Ascending aorta (tissue), 2 donors: ENCODE measurements at regions not wholly inside any gene's neighbourhood (a gene's known extent, or its start where the extent isn't known, plus 50 kb on each side); places are given as distances from the start of the nearest gene placed in this dataset.

ENCODE experiments used
- DNase-seq, 2 donors: peaks; one replicate each; pipeline ENCODE4 v3.0.0-alpha.2; 2019; ENCODE audit warnings: low spot score in 2 of 2
- H3K27ac ChIP-seq, 2 donors: fragments of 200-600 bp; sonication (generic); one replicate each; pipeline ENCODE4 v1.5.1; 2016 to 2017; ENCODE audit warnings: mild to moderate bottlenecking in 1 of 2
- H3K27me3 ChIP-seq: fragments of 200-600 bp; sonication (generic); one replicate; pipeline ENCODE4 v1.5.1; 2017
- H3K36me3 ChIP-seq, 2 donors: fragments of 200-600 bp; sonication (generic); one replicate each; pipeline ENCODE4 v1.5.1; 2016
- H3K4me1 ChIP-seq, 2 donors: fragments of 200-600 bp; sonication (generic); one replicate each; pipeline ENCODE4 v1.5.1; 2016 to 2017; ENCODE audit warnings: mild to moderate bottlenecking in 1 of 2
- H3K4me3 ChIP-seq, 2 donors: fragments of 200-600 bp; sonication (generic); one replicate each; pipeline ENCODE4 v1.5.1; 2016 to 2017; ENCODE audit warnings: mild to moderate bottlenecking in 1 of 2
- H3K9me3 ChIP-seq, 2 donors: fragments of 200-600 bp; sonication (generic); one replicate each; pipeline ENCODE4 v1.5.1; 2016
- intact Hi-C: fragments of 100-400 bp; cut with DNase I; formaldehyde crosslinking; loops from one replicate; pipeline ENCODE4 v1.15.1; 2023
- TF ChIP-seq, protein P1 (sequence below), 3 experiments: fragments of 200-600 bp in 2 of 3; fragments of 450-650 bp in 1 of 3; sonication (generic) in 2 of 3; IDR thresholded peaks; one replicate each; pipeline ENCODE4 v1.5.1; 2016 to 2019; ENCODE audit warnings: antibody characterized with exemption in 3 of 3, mild to moderate bottlenecking in 1 of 3, moderate library complexity in 1 of 3

DNA sequence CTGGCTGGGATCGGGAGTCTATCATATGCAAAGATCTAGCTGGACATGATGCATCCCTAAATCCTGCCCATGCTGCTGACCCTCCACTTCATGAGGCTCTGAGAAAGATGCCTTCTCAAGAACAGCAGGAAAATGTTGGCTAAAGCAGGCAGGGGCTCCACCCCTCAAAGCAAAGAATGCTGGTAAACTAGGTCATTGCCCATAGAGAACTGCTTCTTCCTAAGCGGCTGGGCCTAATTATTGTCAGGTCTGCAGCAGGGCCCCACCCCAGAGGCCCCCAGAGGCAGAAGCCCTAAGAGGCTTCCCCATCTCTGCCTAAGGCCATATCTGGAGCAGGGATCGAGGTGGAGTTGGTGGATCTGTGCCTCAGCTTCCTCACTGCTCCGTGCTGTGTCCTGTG is 447.4 kb upstream of the PROK2 start:
- intact Hi-C loops = loop anchor here (5.0 kb wide), 1 partner anchor 110 kb away; no protein-coding TSS in a partner anchor
- DNase-seq = no peak
- TF ChIP-seq, protein P1, sequence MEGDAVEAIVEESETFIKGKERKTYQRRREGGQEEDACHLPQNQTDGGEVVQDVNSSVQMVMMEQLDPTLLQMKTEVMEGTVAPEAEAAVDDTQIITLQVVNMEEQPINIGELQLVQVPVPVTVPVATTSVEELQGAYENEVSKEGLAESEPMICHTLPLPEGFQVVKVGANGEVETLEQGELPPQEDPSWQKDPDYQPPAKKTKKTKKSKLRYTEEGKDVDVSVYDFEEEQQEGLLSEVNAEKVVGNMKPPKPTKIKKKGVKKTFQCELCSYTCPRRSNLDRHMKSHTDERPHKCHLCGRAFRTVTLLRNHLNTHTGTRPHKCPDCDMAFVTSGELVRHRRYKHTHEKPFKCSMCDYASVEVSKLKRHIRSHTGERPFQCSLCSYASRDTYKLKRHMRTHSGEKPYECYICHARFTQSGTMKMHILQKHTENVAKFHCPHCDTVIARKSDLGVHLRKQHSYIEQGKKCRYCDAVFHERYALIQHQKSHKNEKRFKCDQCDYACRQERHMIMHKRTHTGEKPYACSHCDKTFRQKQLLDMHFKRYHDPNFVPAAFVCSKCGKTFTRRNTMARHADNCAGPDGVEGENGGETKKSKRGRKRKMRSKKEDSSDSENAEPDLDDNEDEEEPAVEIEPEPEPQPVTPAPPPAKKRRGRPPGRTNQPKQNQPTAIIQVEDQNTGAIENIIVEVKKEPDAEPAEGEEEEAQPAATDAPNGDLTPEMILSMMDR (IDR thresholded peaks at IDR 0.05) = no peak
- peaks cover 7 to 19% of the 10 kb centered on the region in 2 donors for H3K4me1 ChIP-seq
- no peaks in the 10 kb centered on the region for H3K36me3 ChIP-seq
- no peak overlapping the region for H3K4me3 ChIP-seq
- no peaks in the 10 kb centered on the region for H3K9me3 ChIP-seq
- no peaks in the 10 kb centered on the region for H3K27me3 ChIP-seq
- H3K27ac ChIP-seq = no peak overlapping the region

DNA sequence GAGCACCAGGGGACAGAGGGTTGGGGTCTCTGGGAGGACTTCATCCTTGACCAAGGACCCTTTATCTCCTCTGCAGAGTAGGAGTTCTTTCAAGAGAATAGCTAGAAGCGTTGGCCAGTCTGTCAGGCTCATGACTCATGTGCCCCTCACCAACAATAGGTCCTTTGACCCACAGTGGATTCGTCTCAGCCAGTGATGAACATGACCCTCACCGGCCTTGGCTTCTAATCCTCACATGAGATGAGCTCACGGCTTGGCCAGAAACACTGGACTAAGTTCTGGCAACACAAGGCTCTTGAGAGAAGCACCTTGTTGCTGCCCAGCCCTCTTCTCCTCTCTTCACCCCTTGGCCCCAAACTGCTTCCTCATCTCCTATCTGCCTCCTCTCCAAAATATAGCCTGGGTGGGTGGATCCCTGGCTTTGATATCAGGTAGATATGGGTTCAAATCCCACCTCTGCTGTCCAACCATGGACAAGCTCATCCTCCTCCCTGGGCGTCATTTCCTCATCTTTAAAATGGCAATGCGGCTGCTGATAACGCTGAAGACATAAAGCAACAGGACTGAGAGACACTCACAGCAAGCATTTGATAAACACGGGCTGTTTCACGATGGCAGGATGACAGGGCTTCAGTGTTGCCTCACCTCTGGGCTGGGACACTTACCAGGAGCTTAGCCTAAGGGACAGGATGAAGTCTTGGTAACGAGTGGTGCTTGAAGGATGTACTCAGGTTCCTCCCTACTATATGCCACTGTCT is 446.7 kb upstream of the PROK2 start:
- Histone ChIP-seq H3K4me3 (no peak overlapping the region), H3K36me3 (no peaks in the 10 kb centered on the region), H3K4me1 (peaks cover 7 to 19% of the 10 kb centered on the region in 2 donors), H3K27me3 (no peaks in the 10 kb centered on the region), H3K27ac (no peak overlapping the region), H3K9me3 (no peaks in the 10 kb centered on the region)
- TF ChIP-seq, protein P1 (IDR thresholded peaks at IDR 0.05) = no peak
- intact Hi-C loops = loop anchor here (5.0 kb wide), 1 partner anchor 109 kb away; no protein-coding TSS in a partner anchor
- no peak for DNase-seq

DNA sequence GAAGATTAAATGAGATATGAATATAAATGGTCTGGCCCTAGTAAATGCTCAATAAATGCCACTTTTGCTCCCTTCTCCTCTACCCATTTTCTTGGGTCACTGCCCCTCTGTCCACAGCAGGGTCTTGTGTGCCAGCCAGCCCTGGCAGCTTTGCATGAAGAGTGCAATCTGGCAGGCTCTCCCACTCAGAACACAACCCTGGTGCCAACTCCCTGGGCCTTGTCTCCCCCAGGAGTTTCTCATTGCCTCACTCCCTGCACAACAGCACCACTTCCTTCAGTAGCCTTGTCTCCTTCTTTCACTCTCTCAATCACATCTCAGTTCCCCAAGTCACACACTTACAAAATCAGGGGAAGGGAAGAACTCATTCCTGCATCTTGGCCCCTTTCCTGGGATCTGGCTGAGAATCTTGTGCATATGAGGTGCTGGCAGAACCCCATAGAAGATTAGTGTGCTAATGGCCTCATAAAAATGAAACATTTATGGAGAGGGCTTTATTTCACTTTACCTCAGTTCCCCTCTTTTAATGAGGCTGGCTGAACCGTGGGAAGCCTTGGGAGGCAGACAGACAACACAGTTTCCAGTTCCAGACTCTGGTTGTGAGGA is 445.9 kb upstream of the PROK2 start:
- no peaks in the 10 kb centered on the region for H3K27me3 ChIP-seq
- H3K4me3 ChIP-seq = no peak overlapping the region
- H3K9me3 ChIP-seq = peaks cover 0 to 3% of the 10 kb centered on the region in 2 donors
- H3K27ac ChIP-seq = no peak overlapping the region
- TF ChIP-seq, protein P1 (IDR thresholded peaks at IDR 0.05) = no peak
- DNase-seq = no peak
- no peaks in the 10 kb centered on the region for H3K36me3 ChIP-seq
- intact Hi-C loops = loop anchor here (5.0 kb wide), 1 partner anchor 109 kb away; no protein-coding TSS in a partner anchor
- peaks cover 7 to 19% of the 10 kb centered on the region in 2 donors for H3K4me1 ChIP-seq

DNA sequence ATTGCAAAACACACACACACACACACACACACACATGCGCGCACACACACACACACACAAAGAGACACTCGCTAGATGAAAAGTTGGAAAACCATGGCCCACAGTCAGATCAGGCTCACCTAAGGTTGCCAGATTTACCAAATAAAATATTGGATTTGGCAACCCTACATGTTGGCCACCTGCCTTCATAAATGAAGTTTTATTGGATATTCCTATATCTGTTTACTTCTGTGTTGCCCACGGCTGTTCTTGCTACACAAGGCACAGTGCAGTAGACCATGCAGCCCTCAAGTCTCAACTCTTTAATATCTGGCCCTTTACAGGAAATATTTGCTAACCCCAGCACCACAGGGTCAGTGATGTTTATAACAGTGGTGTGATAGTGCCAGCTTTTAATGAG is 445.0 kb upstream of the PROK2 start:
- H3K9me3 ChIP-seq = peaks cover 7 to 13% of the 10 kb centered on the region in 2 donors
- TF ChIP-seq, protein P1 (IDR thresholded peaks at IDR 0.05) = no peak
- peaks cover 7 to 18% of the 10 kb centered on the region in 2 donors for H3K4me1 ChIP-seq
- no peak overlapping the region for H3K27ac ChIP-seq
- DNase-seq = no peak
- intact Hi-C loops = loop anchor here (5.0 kb wide), 2 partner anchors 108 to 417 kb away; no protein-coding TSS in a partner anchor
- H3K27me3 ChIP-seq = no peaks in the 10 kb centered on the region
- no peak overlapping the region for H3K4me3 ChIP-seq
- no peaks in the 10 kb centered on the region for H3K36me3 ChIP-seq

DNA sequence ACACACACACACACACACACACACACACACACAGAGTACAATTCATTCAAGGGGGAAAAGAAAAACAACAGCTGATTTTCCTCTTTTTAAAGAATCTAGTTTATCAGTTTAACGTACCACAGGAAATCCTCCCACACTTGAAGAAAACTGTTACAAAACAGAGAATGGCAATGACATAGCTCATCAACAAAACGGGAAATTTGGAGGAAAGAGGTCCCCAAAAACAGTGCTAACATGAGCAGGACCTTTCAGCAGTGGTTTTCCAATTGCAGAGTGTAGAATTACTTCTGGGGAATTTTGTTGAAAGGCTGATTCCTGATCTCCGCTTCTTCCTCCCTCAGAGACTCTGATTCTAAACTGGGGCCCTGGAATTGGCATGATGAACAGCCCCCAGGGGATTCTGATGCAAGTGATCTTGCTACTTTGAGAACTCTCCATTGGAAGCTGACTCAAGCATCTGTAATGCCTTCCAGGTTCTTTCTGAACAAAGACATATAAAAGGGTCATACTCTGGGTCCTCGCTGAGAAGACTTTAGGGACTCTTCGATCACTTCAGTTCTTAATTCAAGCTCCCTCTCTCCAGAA is 442.6 kb upstream of the PROK2 start:
- H3K9me3 ChIP-seq = peaks cover 11 to 14% of the 10 kb centered on the region in 2 donors
- TF ChIP-seq, protein P1 (IDR thresholded peaks at IDR 0.05) = no peak
- no peak for DNase-seq
- no peak overlapping the region for H3K27ac ChIP-seq
- no peaks in the 10 kb centered on the region for H3K36me3 ChIP-seq
- no peak overlapping the region for H3K4me3 ChIP-seq
- H3K27me3 ChIP-seq = no peaks in the 10 kb centered on the region
- peaks cover 0 to 3% of the 10 kb centered on the region in 2 donors for H3K4me1 ChIP-seq
- intact Hi-C loops = loop anchor here (5.0 kb wide), 1 partner anchor 420 kb away; no protein-coding TSS in a partner anchor
